GM12872 (cell line): ENCODE measurements at regions not wholly inside any gene's neighbourhood (a gene's known extent, or its start where the extent isn't known, plus 50 kb on each side); places are given as distances from the start of the nearest gene placed in this dataset.

Experiments used
- CTCF ChIP-seq: IDR thresholded peaks from 3 replicates; pipeline ENCODE4 v1.5.1; 2011; ENCODE audit warnings: low read depth, mild to moderate bottlenecking, low read length, moderate library complexity; ENCODE audit not compliant: insufficient read depth

GRCh38 chr1:221101807-221102605, 222.8 kb downstream of the HLX start:
- TF ChIP-seq CTCF: no peak

GRCh38 chr1:221104596-221104995, 225.4 kb downstream of the HLX start:
- no peak for TF ChIP-seq CTCF

GRCh38 chr1:221105578-221105977, 226.3 kb downstream of the HLX start:
- TF ChIP-seq CTCF: no peak

GRCh38 chr1:221106616-221107015, 227.4 kb downstream of the HLX start:
- no peak for TF ChIP-seq CTCF

- TF ChIP-seq CTCF: no peak
Observed at GRCh38 chr1:221109930-221110329, 230.7 kb downstream of the HLX start.

- TF ChIP-seq CTCF: no peak
Observed at GRCh38 chr1:221117133-221117532, 237.9 kb downstream of the HLX start.

- no peak for TF ChIP-seq CTCF
Observed at GRCh38 chr1:221117548-221117951, 238.3 kb downstream of the HLX start.
